HG03520 (cell line): ENCODE measurements at regions not wholly inside any gene's neighbourhood (a gene's known extent, or its start where the extent isn't known, plus 50 kb on each side); places are given as distances from the start of the nearest gene placed in this dataset.

ENCODE experiments used
- ATAC-seq: cut with Tn5 transposase; IDR thresholded peaks from one replicate; pipeline ENCODE4 v1.9.1; 2021; ENCODE audit warnings: mild to moderate bottlenecking, moderate library complexity; ENCODE audit not compliant: unreplicated experiment

- no peak for ATAC-seq
Observed at GRCh38 chr4:13840502-13841190, 213.1 kb upstream of the BOD1L1 start.

GRCh38 chr4:13844740-13845139 is 217.2 kb upstream of the BOD1L1 start:
- no peak for ATAC-seq

GRCh38 chr4:13849778-13850177 is 222.3 kb upstream of the BOD1L1 start:
- ATAC-seq, result no peak

GRCh38 chr4:13851085-13851940 is 223.8 kb upstream of the BOD1L1 start:
- ATAC-seq, result no peak

GRCh38 chr4:13852411-13852810 is 224.9 kb upstream of the BOD1L1 start:
- no peak for ATAC-seq

GRCh38 chr4:13856387-13856786 is 228.9 kb upstream of the BOD1L1 start:
- no peak for ATAC-seq

GRCh38 chr4:13857397-13857796 is 229.9 kb upstream of the BOD1L1 start:
- no peak for ATAC-seq

- no peak for ATAC-seq
Observed at GRCh38 chr4:13857800-13858199, 230.3 kb upstream of the BOD1L1 start.

GRCh38 chr4:13859423-13859822 is 231.9 kb upstream of the BOD1L1 start:
- no peak for ATAC-seq

GRCh38 chr4:13860126-13860525 is 232.6 kb upstream of the BOD1L1 start:
- ATAC-seq, result no peak

GRCh38 chr4:13865871-13866669 is 238.5 kb upstream of the BOD1L1 start:
- ATAC-seq, result no peak

- ATAC-seq, result no peak
Observed at GRCh38 chr4:13866881-13867280, 239.4 kb upstream of the BOD1L1 start.

- ATAC-seq, result no peak
Observed at GRCh38 chr4:13872155-13872554, 244.6 kb upstream of the BOD1L1 start.

- no peak for ATAC-seq
Observed at GRCh38 chr4:13872955-13873354, 245.4 kb upstream of the BOD1L1 start.

GRCh38 chr4:13875181-13875580 is 247.7 kb upstream of the BOD1L1 start:
- no peak for ATAC-seq

- no peak for ATAC-seq
Observed at GRCh38 chr4:13876131-13876530, 248.6 kb upstream of the BOD1L1 start.

- ATAC-seq, result no peak
Observed at GRCh38 chr4:13876940-13877339, 249.4 kb upstream of the BOD1L1 start.

GRCh38 chr4:13877626-13878025 is 250.1 kb upstream of the BOD1L1 start:
- ATAC-seq, result no peak

GRCh38 chr4:13881892-13882291 is 254.4 kb upstream of the BOD1L1 start:
- no peak for ATAC-seq

GRCh38 chr4:13887010-13887409 is 259.5 kb upstream of the BOD1L1 start:
- ATAC-seq, result no peak

- no peak for ATAC-seq
Observed at GRCh38 chr4:13888112-13888511, 260.6 kb upstream of the BOD1L1 start.

- no peak for ATAC-seq
Observed at GRCh38 chr4:13891544-13891939, 264.0 kb upstream of the BOD1L1 start.
